ENCODE measurements at regions not wholly inside any gene's neighbourhood (a gene's known extent, or its start where the extent isn't known, plus 50 kb on each side); places are given as distances from the start of the nearest gene placed in this dataset.

GRCh38 chr13:26995159-26995558 is 176.5 kb downstream of the USP12 start:
- H3K36me3 ChIP-seq (ENCODE audit: control insufficient read depth, insufficient read depth, low read length) = no peaks in the 10 kb centered on the region
- DNase-seq = no peak
- H3K4me1 ChIP-seq (ENCODE audit: control insufficient read depth, insufficient read depth, low read length) = no peaks in the 10 kb centered on the region
- H3K4me3 ChIP-seq (ENCODE audit: low read length) = no peak overlapping the region
- H3K9ac ChIP-seq (ENCODE audit: extremely low read depth, low read length, poor library complexity, severe bottlenecking) = no peak overlapping the region
- no peaks in the 10 kb centered on the region for H3K27me3 ChIP-seq (ENCODE audit: control insufficient read depth, insufficient read depth, low read length, poor library complexity, severe bottlenecking)
- H3K27ac Mint-ChIP-seq = no peak overlapping the region
- no peak overlapping the region for H3K4me3 Mint-ChIP-seq
- H3K9me3 Mint-ChIP-seq = no peaks in the 10 kb centered on the region
- 90% methylated on average over 3 of the region's 3 CpGs for WGBS, 2 experiments (ENCODE audit: insufficient coverage in 1 of 2, insufficient read length in 1 of 2)
- H3K27me3 Mint-ChIP-seq (ENCODE audit: insufficient read depth) = peaks cover 4% of the 10 kb centered on the region
- no peak for TF ChIP-seq CTCF (conservative IDR thresholded peaks at IDR 0.05)
- H3K27ac ChIP-seq (ENCODE audit: low read depth, low read length) = no peak overlapping the region
- H3K36me3 Mint-ChIP-seq (ENCODE audit: low read depth) = no peaks in the 10 kb centered on the region
- H3K4me1 Mint-ChIP-seq = no peaks in the 10 kb centered on the region
- peaks cover 4% of the 10 kb centered on the region for H3K9me3 ChIP-seq (ENCODE audit: control insufficient read depth, low read length)

GRCh38 chr13:26993780-26994179 is 177.8 kb downstream of the USP12 start:
- H3K36me3 ChIP-seq (ENCODE audit: control insufficient read depth, insufficient read depth, low read length) = no peaks in the 10 kb centered on the region
- no peak overlapping the region for H3K27ac ChIP-seq (ENCODE audit: low read depth, low read length)
- peaks cover 4% of the 10 kb centered on the region for H3K9me3 ChIP-seq (ENCODE audit: control insufficient read depth, low read length)
- peaks cover 8% of the 10 kb centered on the region for H3K27me3 Mint-ChIP-seq (ENCODE audit: insufficient read depth)
- WGBS, 2 experiments (ENCODE audit: insufficient coverage in 1 of 2, insufficient read length in 1 of 2) = 94 to 95% methylated on average over 2 to 3 of the region's 3 CpGs
- H3K36me3 Mint-ChIP-seq (ENCODE audit: low read depth) = no peaks in the 10 kb centered on the region
- H3K4me1 ChIP-seq (ENCODE audit: control insufficient read depth, insufficient read depth, low read length) = no peaks in the 10 kb centered on the region
- no peak for DNase-seq
- H3K9ac ChIP-seq (ENCODE audit: extremely low read depth, low read length, poor library complexity, severe bottlenecking) = no peak overlapping the region
- H3K27ac Mint-ChIP-seq = no peak overlapping the region
- H3K27me3 ChIP-seq (ENCODE audit: control insufficient read depth, insufficient read depth, low read length, poor library complexity, severe bottlenecking) = no peaks in the 10 kb centered on the region
- no peaks in the 10 kb centered on the region for H3K4me1 Mint-ChIP-seq
- TF ChIP-seq CTCF (conservative IDR thresholded peaks at IDR 0.05) = no peak
- no peaks in the 10 kb centered on the region for H3K9me3 Mint-ChIP-seq
- H3K4me3 Mint-ChIP-seq = no peak overlapping the region
- H3K4me3 ChIP-seq (ENCODE audit: low read length) = no peak overlapping the region

- no peak overlapping the region for H3K27ac ChIP-seq (ENCODE audit: low read depth, low read length)
- WGBS, 2 experiments (ENCODE audit: insufficient coverage in 1 of 2, insufficient read length in 1 of 2) = 94 to 100% methylated on average over 2 to 4 of the region's 4 CpGs
- no peaks in the 10 kb centered on the region for H3K36me3 ChIP-seq (ENCODE audit: control insufficient read depth, insufficient read depth, low read length)
- H3K4me3 ChIP-seq (ENCODE audit: low read length) = no peak overlapping the region
- H3K4me1 Mint-ChIP-seq = no peaks in the 10 kb centered on the region
- no peak for TF ChIP-seq CTCF (conservative IDR thresholded peaks at IDR 0.05)
- no peak overlapping the region for H3K27ac Mint-ChIP-seq
- peaks cover 8% of the 10 kb centered on the region for H3K27me3 Mint-ChIP-seq (ENCODE audit: insufficient read depth)
- DNase-seq = no peak
- no peaks in the 10 kb centered on the region for H3K36me3 Mint-ChIP-seq (ENCODE audit: low read depth)
- no peaks in the 10 kb centered on the region for H3K4me1 ChIP-seq (ENCODE audit: control insufficient read depth, insufficient read depth, low read length)
- H3K4me3 Mint-ChIP-seq = no peak overlapping the region
- H3K27me3 ChIP-seq (ENCODE audit: control insufficient read depth, insufficient read depth, low read length, poor library complexity, severe bottlenecking) = no peaks in the 10 kb centered on the region
- H3K9ac ChIP-seq (ENCODE audit: extremely low read depth, low read length, poor library complexity, severe bottlenecking) = no peak overlapping the region
- no peaks in the 10 kb centered on the region for H3K9me3 Mint-ChIP-seq
- peaks cover 4% of the 10 kb centered on the region for H3K9me3 ChIP-seq (ENCODE audit: control insufficient read depth, low read length)
Measured at GRCh38 chr13:26992951-26993719, 178.5 kb downstream of the USP12 start.
